Prostate gland (tissue), 2 donors: ENCODE measurements at regions not wholly inside any gene's neighbourhood (a gene's known extent, or its start where the extent isn't known, plus 50 kb on each side); places are given as distances from the start of the nearest gene placed in this dataset.

Experiments
- CTCF ChIP-seq, 4 experiments: fragments of 200-600 bp in 2 of 4; fragments of 450-650 bp in 2 of 4; sonication (generic) in 2 of 4; IDR thresholded peaks; 1 replicate in 3 of 4; 2 replicates in 1 of 4; pipeline ENCODE4 v1.5.1; 2016 to 2019; ENCODE audit warnings: antibody characterized with exemption in 4 of 4, mild to moderate bottlenecking in 2 of 4, moderate library complexity in 2 of 4
- POLR2A ChIP-seq: fragments of 450-650 bp; IDR thresholded peaks from one replicate; pipeline ENCODE4 v1.6.1; 2016; ENCODE audit warnings: antibody characterized with exemption, mild to moderate bottlenecking
- POLR2AphosphoS5 ChIP-seq: sonication (generic); formaldehyde crosslinking; IDR thresholded peaks from one replicate; pipeline ENCODE4 v1.6.1; 2017; ENCODE audit warnings: antibody characterized with exemption

GRCh38 chr4:64967286-64967685 lies 558.0 kb upstream of the TECRL start:
- TF ChIP-seq POLR2AphosphoS5: no peak
- no peak for TF ChIP-seq POLR2A
- TF ChIP-seq CTCF (IDR thresholded peaks at IDR 0.05): no peak
